ENCODE measurements at regions not wholly inside any gene's neighbourhood (a gene's known extent, or its start where the extent isn't known, plus 50 kb on each side); places are given as distances from the start of the nearest gene placed in this dataset.

- H3K27ac ChIP-seq (ENCODE audit: low read depth, low read length), result no peak overlapping the region
- H2AFZ ChIP-seq (ENCODE audit: low read length, unreplicated experiment), result no peak overlapping the region
- no peaks in the 10 kb centered on the region for H3K79me2 ChIP-seq (ENCODE audit: control insufficient read depth, insufficient read depth, low read length, unreplicated experiment)
- no peaks in the 10 kb centered on the region for H3K4me1 ChIP-seq (ENCODE audit: control insufficient read depth, insufficient read depth, low read length, unreplicated experiment)
- no peaks in the 10 kb centered on the region for H3K36me3 ChIP-seq (ENCODE audit: insufficient read depth, low read length)
- no peak overlapping the region for H3K4me3 ChIP-seq (ENCODE audit: low read depth, low read length)
- peaks cover 64% of the 10 kb centered on the region for H3K27me3 ChIP-seq (ENCODE audit: insufficient read depth, low read length)
Observed at GRCh38 chr1:112309499-112309898, 86.5 kb upstream of the CTTNBP2NL start.

DNA sequence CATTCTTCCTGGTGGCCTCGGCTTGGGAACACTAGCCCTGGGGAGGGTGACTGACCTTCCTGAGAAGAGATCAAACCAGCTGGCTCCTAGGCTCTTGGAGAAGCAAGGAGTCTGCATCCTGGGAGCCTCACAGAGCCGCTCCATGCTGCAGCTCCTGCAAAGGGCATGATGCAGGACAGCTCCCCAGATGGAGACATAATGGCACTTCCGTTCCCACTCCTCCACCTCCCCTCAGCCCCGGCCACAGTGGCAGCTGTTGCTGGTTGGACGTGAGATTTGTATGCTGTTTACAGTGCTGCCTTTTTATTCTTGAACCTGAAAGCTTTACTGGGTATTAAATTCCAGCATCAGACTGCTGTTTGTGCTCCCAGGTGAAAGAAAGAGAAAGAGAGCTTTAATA is 83.7 kb upstream of the CTTNBP2NL start:
- Histone ChIP-seq H2AFZ (ENCODE audit: low read length, unreplicated experiment) (no peak overlapping the region), H3K4me3 (ENCODE audit: low read depth, low read length) (no peak overlapping the region), H3K36me3 (ENCODE audit: insufficient read depth, low read length) (no peaks in the 10 kb centered on the region), H3K4me1 (ENCODE audit: control insufficient read depth, insufficient read depth, low read length, unreplicated experiment) (no peaks in the 10 kb centered on the region), H3K79me2 (ENCODE audit: control insufficient read depth, insufficient read depth, low read length, unreplicated experiment) (no peaks in the 10 kb centered on the region), H3K27ac (ENCODE audit: low read depth, low read length) (no peak overlapping the region), H3K27me3 (ENCODE audit: insufficient read depth, low read length) (peaks cover 44% of the 10 kb centered on the region)

DNA sequence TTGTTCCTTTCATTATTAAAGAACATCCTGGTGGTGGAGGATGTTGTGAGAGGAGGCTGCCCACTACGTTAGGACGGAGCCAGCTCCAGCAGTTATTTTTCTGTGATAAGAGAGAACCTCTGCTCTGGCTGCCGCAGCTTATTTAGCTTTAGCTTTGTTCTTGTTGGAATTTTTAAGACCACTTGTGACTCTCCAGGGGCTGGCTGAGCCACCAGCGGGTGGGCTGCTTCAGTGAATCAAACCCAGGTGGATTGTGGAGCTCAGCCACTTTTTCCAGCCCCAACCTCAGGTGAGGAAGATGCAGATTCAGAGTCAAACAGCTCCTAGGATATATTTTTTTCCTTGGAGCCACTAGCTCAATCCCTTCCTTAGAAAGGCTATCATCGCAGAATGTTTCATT is 83.1 kb upstream of the CTTNBP2NL start:
- Histone ChIP-seq H3K4me1 (ENCODE audit: control insufficient read depth, insufficient read depth, low read length, unreplicated experiment) (no peaks in the 10 kb centered on the region), H3K27me3 (ENCODE audit: insufficient read depth, low read length) (peaks cover 38% of the 10 kb centered on the region), H3K27ac (ENCODE audit: low read depth, low read length) (no peak overlapping the region), H3K4me3 (ENCODE audit: low read depth, low read length) (no peak overlapping the region), H3K36me3 (ENCODE audit: insufficient read depth, low read length) (no peaks in the 10 kb centered on the region), H3K79me2 (ENCODE audit: control insufficient read depth, insufficient read depth, low read length, unreplicated experiment) (no peaks in the 10 kb centered on the region), H2AFZ (ENCODE audit: low read length, unreplicated experiment) (no peak overlapping the region)

GRCh38 chr1:112316254-112316913 is 79.6 kb upstream of the CTTNBP2NL start:
- no peaks in the 10 kb centered on the region for H3K4me1 ChIP-seq (ENCODE audit: control insufficient read depth, insufficient read depth, low read length, unreplicated experiment)
- H3K4me3 ChIP-seq (ENCODE audit: low read depth, low read length), result no peak overlapping the region
- H3K27me3 ChIP-seq (ENCODE audit: insufficient read depth, low read length), result peaks cover 11% of the 10 kb centered on the region
- no peaks in the 10 kb centered on the region for H3K79me2 ChIP-seq (ENCODE audit: control insufficient read depth, insufficient read depth, low read length, unreplicated experiment)
- no peaks in the 10 kb centered on the region for H3K36me3 ChIP-seq (ENCODE audit: insufficient read depth, low read length)
- no peak overlapping the region for H2AFZ ChIP-seq (ENCODE audit: low read length, unreplicated experiment)
- no peak overlapping the region for H3K27ac ChIP-seq (ENCODE audit: low read depth, low read length)

DNA sequence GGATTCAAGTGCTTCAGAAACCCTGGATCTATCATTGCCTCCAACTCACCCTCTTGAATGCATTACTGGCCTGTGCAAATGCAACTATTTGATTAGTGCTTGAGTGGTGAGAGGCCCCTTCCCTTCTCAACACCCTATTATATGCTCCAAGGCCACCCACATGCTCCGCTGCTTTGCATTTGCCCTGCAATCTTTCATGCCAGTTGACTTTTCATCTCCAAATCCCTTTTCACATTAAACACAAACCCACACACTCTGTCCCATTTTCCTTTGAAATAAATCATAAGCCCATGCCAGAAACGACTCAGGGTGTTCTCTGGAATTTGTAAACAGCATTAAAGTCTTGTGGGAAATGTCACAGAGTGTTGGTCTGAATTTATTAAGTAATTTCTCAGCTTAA is 78.9 kb upstream of the CTTNBP2NL start:
- no peak overlapping the region for H3K27ac ChIP-seq (ENCODE audit: low read depth, low read length)
- no peaks in the 10 kb centered on the region for H3K4me1 ChIP-seq (ENCODE audit: control insufficient read depth, insufficient read depth, low read length, unreplicated experiment)
- no peaks in the 10 kb centered on the region for H3K79me2 ChIP-seq (ENCODE audit: control insufficient read depth, insufficient read depth, low read length, unreplicated experiment)
- H3K36me3 ChIP-seq (ENCODE audit: insufficient read depth, low read length), result no peaks in the 10 kb centered on the region
- no peak overlapping the region for H2AFZ ChIP-seq (ENCODE audit: low read length, unreplicated experiment)
- H3K27me3 ChIP-seq (ENCODE audit: insufficient read depth, low read length), result peaks cover 3% of the 10 kb centered on the region
- no peak overlapping the region for H3K4me3 ChIP-seq (ENCODE audit: low read depth, low read length)

GRCh38 chr1:112317611-112318062 is 78.4 kb upstream of the CTTNBP2NL start:
- Histone ChIP-seq H3K79me2 (ENCODE audit: control insufficient read depth, insufficient read depth, low read length, unreplicated experiment) (no peaks in the 10 kb centered on the region), H3K4me1 (ENCODE audit: control insufficient read depth, insufficient read depth, low read length, unreplicated experiment) (no peaks in the 10 kb centered on the region), H3K27me3 (ENCODE audit: insufficient read depth, low read length) (no peaks in the 10 kb centered on the region; the same call in 1 of the 2 replicates), H2AFZ (ENCODE audit: low read length, unreplicated experiment) (no peak overlapping the region), H3K27ac (ENCODE audit: low read depth, low read length) (no peak overlapping the region), H3K4me3 (ENCODE audit: low read depth, low read length) (no peak overlapping the region), H3K36me3 (ENCODE audit: insufficient read depth, low read length) (no peaks in the 10 kb centered on the region)

GRCh38 chr1:112318263-112318662 is 77.8 kb upstream of the CTTNBP2NL start:
- no peaks in the 10 kb centered on the region for H3K79me2 ChIP-seq (ENCODE audit: control insufficient read depth, insufficient read depth, low read length, unreplicated experiment)
- no peak overlapping the region for H2AFZ ChIP-seq (ENCODE audit: low read length, unreplicated experiment)
- no peaks in the 10 kb centered on the region; the same call in 1 of the 2 replicates for H3K27me3 ChIP-seq (ENCODE audit: insufficient read depth, low read length)
- H3K4me1 ChIP-seq (ENCODE audit: control insufficient read depth, insufficient read depth, low read length, unreplicated experiment), result no peaks in the 10 kb centered on the region
- no peak overlapping the region for H3K27ac ChIP-seq (ENCODE audit: low read depth, low read length)
- no peak overlapping the region for H3K4me3 ChIP-seq (ENCODE audit: low read depth, low read length)
- H3K36me3 ChIP-seq (ENCODE audit: insufficient read depth, low read length), result no peaks in the 10 kb centered on the region

DNA sequence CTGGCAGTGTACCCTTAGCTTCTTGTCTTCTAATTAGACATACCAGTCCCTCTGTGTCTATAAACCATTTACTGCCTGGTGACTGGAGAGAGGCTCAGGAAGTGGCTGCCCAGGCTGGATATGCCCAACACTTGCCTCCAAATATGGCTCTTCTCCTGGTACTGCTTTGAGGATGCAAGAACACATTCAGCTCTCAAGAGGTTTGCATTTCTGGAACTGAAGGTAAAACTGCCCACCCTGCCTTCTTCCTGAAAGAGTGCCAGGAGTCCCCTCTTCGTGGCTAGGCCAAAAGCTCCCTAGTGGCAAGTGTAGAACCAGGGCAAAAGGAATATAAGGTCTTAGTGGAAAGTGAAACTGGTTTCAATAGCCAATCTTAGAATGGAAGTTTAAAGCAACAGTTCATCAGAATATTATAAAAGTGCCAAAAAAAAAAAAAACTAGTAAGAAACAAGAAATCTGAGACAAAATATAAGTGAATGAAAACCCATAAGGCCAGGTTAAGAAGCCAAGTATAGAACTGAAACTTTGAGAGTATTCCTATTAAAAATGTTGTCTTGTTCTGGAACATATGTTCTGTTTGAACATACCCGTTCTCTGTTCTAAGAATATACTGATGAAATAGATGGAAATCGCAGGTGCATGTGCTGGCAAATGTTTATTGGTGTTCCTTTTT is 77.2 kb upstream of the CTTNBP2NL start:
- Histone ChIP-seq H3K27ac (ENCODE audit: low read depth, low read length) (no peak overlapping the region), H2AFZ (ENCODE audit: low read length, unreplicated experiment) (no peak overlapping the region)

GRCh38 chr1:112319371-112320040 is 76.5 kb upstream of the CTTNBP2NL start:
- Histone ChIP-seq H3K36me3 (ENCODE audit: insufficient read depth, low read length) (no peaks in the 10 kb centered on the region), H3K79me2 (ENCODE audit: control insufficient read depth, insufficient read depth, low read length, unreplicated experiment) (no peaks in the 10 kb centered on the region), H3K27me3 (ENCODE audit: insufficient read depth, low read length) (no peaks in the 10 kb centered on the region; the same call in 1 of the 2 replicates), H3K27ac (ENCODE audit: low read depth, low read length) (no peak overlapping the region), H3K4me1 (ENCODE audit: control insufficient read depth, insufficient read depth, low read length, unreplicated experiment) (no peaks in the 10 kb centered on the region), H2AFZ (ENCODE audit: low read length, unreplicated experiment) (no peak overlapping the region), H3K4me3 (ENCODE audit: low read depth, low read length) (no peak overlapping the region)

More for the DNA sequence above, 77.2 kb upstream of the CTTNBP2NL start:
- no peak overlapping the region for H3K4me3 ChIP-seq (ENCODE audit: low read depth, low read length)
- no peaks in the 10 kb centered on the region for H3K4me1 ChIP-seq (ENCODE audit: control insufficient read depth, insufficient read depth, low read length, unreplicated experiment)
- H3K79me2 ChIP-seq (ENCODE audit: control insufficient read depth, insufficient read depth, low read length, unreplicated experiment), result no peaks in the 10 kb centered on the region
- H3K27me3 ChIP-seq (ENCODE audit: insufficient read depth, low read length), result no peaks in the 10 kb centered on the region; the same call in 1 of the 2 replicates
- H3K36me3 ChIP-seq (ENCODE audit: insufficient read depth, low read length), result no peaks in the 10 kb centered on the region

DNA sequence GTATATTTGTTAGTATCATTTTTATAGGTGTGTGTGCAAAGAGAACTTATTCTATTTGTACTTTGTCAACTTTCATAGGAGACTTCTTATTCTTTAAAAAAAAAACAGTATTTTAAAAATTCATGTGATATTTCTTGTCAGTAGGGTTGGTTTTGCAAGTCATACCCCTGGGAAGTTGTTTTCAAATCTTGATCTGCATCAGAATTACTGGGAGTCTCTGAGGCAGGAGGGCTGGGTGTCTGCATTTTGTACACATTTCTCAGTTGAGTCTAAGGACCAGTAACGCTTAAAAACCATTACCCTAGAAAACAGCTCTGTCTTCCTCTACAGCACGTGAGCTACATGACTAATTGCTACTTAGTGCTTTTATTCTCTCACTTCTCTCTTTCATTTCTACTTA is 76.0 kb upstream of the CTTNBP2NL start:
- Histone ChIP-seq H3K79me2 (ENCODE audit: control insufficient read depth, insufficient read depth, low read length, unreplicated experiment) (no peaks in the 10 kb centered on the region), H2AFZ (ENCODE audit: low read length, unreplicated experiment) (no peak overlapping the region), H3K27ac (ENCODE audit: low read depth, low read length) (no peak overlapping the region), H3K4me1 (ENCODE audit: control insufficient read depth, insufficient read depth, low read length, unreplicated experiment) (no peaks in the 10 kb centered on the region), H3K4me3 (ENCODE audit: low read depth, low read length) (no peak overlapping the region), H3K36me3 (ENCODE audit: insufficient read depth, low read length) (no peaks in the 10 kb centered on the region), H3K27me3 (ENCODE audit: insufficient read depth, low read length) (no peaks in the 10 kb centered on the region; the same call in 1 of the 2 replicates)
